ENCODE measurements at regions not wholly inside any gene's neighbourhood (a gene's known extent, or its start where the extent isn't known, plus 50 kb on each side); places are given as distances from the start of the nearest gene placed in this dataset.

- Mint-ChIP-seq H3K27ac (no peak overlapping the region), H3K36me3 (ENCODE audit: low read depth) (peaks cover 31% of the 10 kb centered on the region), H3K4me3 (no peak overlapping the region), H3K4me1 (ENCODE audit: low read depth) (peaks cover 7% of the 10 kb centered on the region; the same call in 1 of the 2 replicates), H3K27me3 (ENCODE audit: insufficient read depth) (no peaks in the 10 kb centered on the region), H3K9me3 (peaks cover 29% of the 10 kb centered on the region)
- DNase-seq: no peak
- no peak for TF ChIP-seq CTCF (IDR thresholded peaks at IDR 0.05)
These were observed 650.7 kb upstream of the CITED2 start for GRCh38 chr6:140025171-140025570.

- no peak for DNase-seq
- Mint-ChIP-seq H3K4me1 (ENCODE audit: low read depth) (peaks cover 7% of the 10 kb centered on the region; the same call in 1 of the 2 replicates), H3K27me3 (ENCODE audit: insufficient read depth) (no peaks in the 10 kb centered on the region), H3K9me3 (peaks cover 23% of the 10 kb centered on the region), H3K4me3 (no peak overlapping the region), H3K36me3 (ENCODE audit: low read depth) (peaks cover 24% of the 10 kb centered on the region), H3K27ac (no peak overlapping the region)
- no peak for TF ChIP-seq CTCF (IDR thresholded peaks at IDR 0.05)
These were observed 645.9 kb upstream of the CITED2 start for GRCh38 chr6:140020207-140020791.

- peaks cover 23% of the 10 kb centered on the region for H3K9me3 Mint-ChIP-seq
- H3K4me3 Mint-ChIP-seq: no peak overlapping the region
- no peak for DNase-seq
- H3K27ac Mint-ChIP-seq: no peak overlapping the region
- H3K4me1 Mint-ChIP-seq (ENCODE audit: low read depth): peaks cover 7% of the 10 kb centered on the region; the same call in 1 of the 2 replicates
- H3K27me3 Mint-ChIP-seq (ENCODE audit: insufficient read depth): no peaks in the 10 kb centered on the region; the same call in 1 of the 2 replicates
- H3K36me3 Mint-ChIP-seq (ENCODE audit: low read depth): peaks cover 24% of the 10 kb centered on the region
- no peak for TF ChIP-seq CTCF (IDR thresholded peaks at IDR 0.05)
These were observed 644.1 kb upstream of the CITED2 start for GRCh38 chr6:140018588-140018987.

GRCh38 chr6:140017470-140017869 lies 643.0 kb upstream of the CITED2 start:
- Mint-ChIP-seq H3K27me3 (ENCODE audit: insufficient read depth) (no peaks in the 10 kb centered on the region; the same call in 1 of the 2 replicates), H3K4me3 (no peak overlapping the region), H3K9me3 (peaks cover 23% of the 10 kb centered on the region), H3K27ac (no peak overlapping the region), H3K4me1 (ENCODE audit: low read depth) (peaks cover 7% of the 10 kb centered on the region; the same call in 1 of the 2 replicates), H3K36me3 (ENCODE audit: low read depth) (peaks cover 24% of the 10 kb centered on the region)
- DNase-seq: no peak
- no peak for TF ChIP-seq CTCF (IDR thresholded peaks at IDR 0.05)

GRCh38 chr6:140012150-140012549 lies 637.7 kb upstream of the CITED2 start:
- no peak for DNase-seq
- Mint-ChIP-seq H3K27ac (no peak overlapping the region), H3K36me3 (ENCODE audit: low read depth) (peaks cover 13% of the 10 kb centered on the region), H3K9me3 (peaks cover 9% of the 10 kb centered on the region), H3K4me3 (no peak overlapping the region), H3K4me1 (ENCODE audit: low read depth) (peaks cover 6% of the 10 kb centered on the region), H3K27me3 (ENCODE audit: insufficient read depth) (no peaks in the 10 kb centered on the region; the same call in none of the 2 replicates)
- TF ChIP-seq CTCF (IDR thresholded peaks at IDR 0.05): no peak

Data from HFFc6 (cell line).